Body of pancreas (tissue), 4 donors: ENCODE measurements at regions not wholly inside any gene's neighbourhood (a gene's known extent, or its start where the extent isn't known, plus 50 kb on each side); places are given as distances from the start of the nearest gene placed in this dataset.

ENCODE experiments used
- ATAC-seq: fragments of 150-250 bp; one replicate; pipeline ENCODE4 v1.9.1; 2016
- DNase-seq, 4 donors: peaks; one replicate each; pipeline ENCODE4 v3.0.0-alpha.2; 2019
- H3K27ac ChIP-seq, 4 donors: fragments of 200-600 bp; sonication (generic); 1 replicate in 3 of 4; 2 replicates in 1 of 4; pipeline versions ENCODE4 v1.5.1 to v1.6.1; 2016 to 2019; ENCODE audit warnings: mild to moderate bottlenecking in 1 of 4, mixed read lengths in 1 of 4, moderate library complexity in 1 of 4
- H3K27me3 ChIP-seq, 2 donors: fragments of 200-600 bp; sonication (generic); one replicate each; pipeline ENCODE4 v1.6.0; 2016; ENCODE audit warnings: mild to moderate bottlenecking in 1 of 2
- H3K36me3 ChIP-seq, 2 donors: fragments of 200-600 bp; sonication (generic); replicated peaks in 1 of 2; 2 replicates each; pipeline ENCODE4 v1.5.1; 2016; ENCODE audit warnings: low read depth in 2 of 2; ENCODE audit not compliant: insufficient read depth in 1 of 2
- H3K4me1 ChIP-seq: fragments of 200-600 bp; sonication (generic); one replicate; pipeline ENCODE4 v1.6.0; 2016
- H3K4me3 ChIP-seq, 2 donors: fragments of 200-600 bp; sonication (generic); 1 replicate in 1 of 2; 2 replicates in 1 of 2; pipeline ENCODE4 v1.5.1; 2016 to 2019
- H3K9me3 ChIP-seq, 3 donors: fragments of 200-600 bp; sonication (generic); 1 replicate in 2 of 3; 2 replicates in 1 of 3; pipeline ENCODE4 v1.5.1; 2016
- POLR2A ChIP-seq, 3 donors: fragments of 450-650 bp; IDR thresholded peaks; one replicate each; pipeline ENCODE4 v1.6.1; 2016; ENCODE audit warnings: antibody characterized with exemption in 3 of 3, mild to moderate bottlenecking in 2 of 3
- WGBS, 2 donors: methylation state at CpG; one replicate each; pipeline ENCODE4 v1.1.5; 2017; 5-methylcytosine and 5-hydroxymethylcytosine counted together
- intact Hi-C: fragments of 100-400 bp; cut with DNase I; formaldehyde crosslinking; loops from one replicate; pipeline ENCODE4 v1.15.1; 2023
- TF ChIP-seq, protein P1 (sequence below), 7 experiments: fragments of 450-650 bp in 4 of 7; fragments of 200-600 bp in 3 of 7; sonication (generic) in 3 of 7; IDR thresholded peaks; one replicate each; pipeline ENCODE4 v1.5.1; 2016 to 2019; ENCODE audit warnings: antibody characterized with exemption in 7 of 7

DNA sequence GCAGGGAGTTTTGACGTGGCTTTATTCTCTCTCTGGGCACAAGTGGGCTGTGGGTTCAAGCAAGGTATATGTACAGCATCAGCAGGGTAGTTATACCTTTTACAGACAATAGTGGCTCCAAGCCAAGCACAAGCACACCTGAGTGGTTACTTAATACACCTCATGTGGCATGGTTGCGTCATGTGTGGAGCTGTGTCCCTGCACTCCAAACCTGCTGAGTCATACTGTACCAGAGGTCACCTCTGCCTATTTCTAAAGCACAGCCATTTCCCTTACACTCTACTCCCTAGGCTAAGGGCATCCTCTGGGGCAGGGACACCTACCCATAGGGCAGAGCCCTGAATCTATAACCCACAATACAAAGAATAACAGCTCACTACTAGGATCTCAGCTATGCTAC is 147.3 kb downstream of the OSTF1 start:
- H3K36me3 ChIP-seq: no peaks in the 10 kb centered on the region
- H3K4me3 ChIP-seq: no peak overlapping the region
- no peaks in the 10 kb centered on the region for H3K27me3 ChIP-seq
- no peak for TF ChIP-seq POLR2A (IDR thresholded peaks at IDR 0.05)
- TF ChIP-seq, protein P1, sequence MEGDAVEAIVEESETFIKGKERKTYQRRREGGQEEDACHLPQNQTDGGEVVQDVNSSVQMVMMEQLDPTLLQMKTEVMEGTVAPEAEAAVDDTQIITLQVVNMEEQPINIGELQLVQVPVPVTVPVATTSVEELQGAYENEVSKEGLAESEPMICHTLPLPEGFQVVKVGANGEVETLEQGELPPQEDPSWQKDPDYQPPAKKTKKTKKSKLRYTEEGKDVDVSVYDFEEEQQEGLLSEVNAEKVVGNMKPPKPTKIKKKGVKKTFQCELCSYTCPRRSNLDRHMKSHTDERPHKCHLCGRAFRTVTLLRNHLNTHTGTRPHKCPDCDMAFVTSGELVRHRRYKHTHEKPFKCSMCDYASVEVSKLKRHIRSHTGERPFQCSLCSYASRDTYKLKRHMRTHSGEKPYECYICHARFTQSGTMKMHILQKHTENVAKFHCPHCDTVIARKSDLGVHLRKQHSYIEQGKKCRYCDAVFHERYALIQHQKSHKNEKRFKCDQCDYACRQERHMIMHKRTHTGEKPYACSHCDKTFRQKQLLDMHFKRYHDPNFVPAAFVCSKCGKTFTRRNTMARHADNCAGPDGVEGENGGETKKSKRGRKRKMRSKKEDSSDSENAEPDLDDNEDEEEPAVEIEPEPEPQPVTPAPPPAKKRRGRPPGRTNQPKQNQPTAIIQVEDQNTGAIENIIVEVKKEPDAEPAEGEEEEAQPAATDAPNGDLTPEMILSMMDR (IDR thresholded peaks at IDR 0.05): no peak
- H3K27ac ChIP-seq: no peak overlapping the region
- H3K4me1 ChIP-seq: peaks cover 17% of the 10 kb centered on the region
- 72 to 84% methylated on average over 2 of the region's 2 CpGs for WGBS, 2 donors
- intact Hi-C loops: loop anchor here (5.0 to 10.0 kb wide), 2 partner anchors 38 to 59 kb away; no protein-coding TSS in a partner anchor
- peak; percentile 41 for ATAC-seq
- peak; percentile 26 to 80 (median 52) for DNase-seq
- no peaks in the 10 kb centered on the region for H3K9me3 ChIP-seq

DNA sequence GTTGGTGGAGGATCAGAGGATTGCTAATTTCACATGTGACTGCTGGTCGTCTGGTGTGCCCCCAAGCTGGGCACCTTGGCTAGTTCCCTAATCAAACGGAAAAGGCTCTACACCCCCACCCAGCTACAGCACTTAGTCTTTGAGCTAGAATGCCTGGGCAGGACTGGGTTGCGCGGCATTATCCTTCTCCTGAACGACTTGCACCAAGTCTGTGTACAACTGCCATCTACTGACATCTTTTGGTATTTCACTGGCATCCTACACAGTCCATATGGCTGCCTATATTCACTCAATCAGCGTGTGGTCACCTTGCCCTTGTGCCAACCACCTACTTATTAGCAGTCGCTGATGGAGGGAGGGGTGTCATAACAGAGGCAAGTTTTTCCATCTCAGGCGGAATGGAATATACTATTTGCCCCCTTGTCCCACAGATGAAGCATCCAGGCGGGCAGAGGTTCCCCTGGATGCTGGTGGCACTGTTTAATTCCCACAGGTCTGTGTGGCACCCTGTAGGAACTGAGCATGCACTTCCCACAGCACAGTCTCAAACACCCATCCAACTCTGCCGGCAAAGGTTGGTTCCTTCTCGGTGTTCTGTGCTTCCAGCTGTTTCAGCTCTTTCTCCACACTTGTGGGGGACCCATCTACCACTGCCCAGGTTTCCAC is 150.1 kb downstream of the OSTF1 start:
- Histone ChIP-seq H3K27ac (no peak overlapping the region), H3K4me3 (no peak overlapping the region), H3K4me1 (peaks cover 10% of the 10 kb centered on the region), H3K9me3 (no peaks in the 10 kb centered on the region), H3K27me3 (no peaks in the 10 kb centered on the region), H3K36me3 (no peaks in the 10 kb centered on the region)
- ATAC-seq (peak; percentile 92), DNase-seq (peak; percentile 69 to 80 (median 74))
- no peak for TF ChIP-seq POLR2A (IDR thresholded peaks at IDR 0.05)
- TF ChIP-seq, protein P1 (IDR thresholded peaks at IDR 0.05): peak; percentile 47 to 94 (median 90)
- 33 to 37% methylated on average over 11 of the region's 11 CpGs for WGBS, 2 donors
- intact Hi-C loops: loop anchor here (5.0 to 10.0 kb wide), 2 partner anchors 41 to 56 kb away; no protein-coding TSS in a partner anchor

DNA sequence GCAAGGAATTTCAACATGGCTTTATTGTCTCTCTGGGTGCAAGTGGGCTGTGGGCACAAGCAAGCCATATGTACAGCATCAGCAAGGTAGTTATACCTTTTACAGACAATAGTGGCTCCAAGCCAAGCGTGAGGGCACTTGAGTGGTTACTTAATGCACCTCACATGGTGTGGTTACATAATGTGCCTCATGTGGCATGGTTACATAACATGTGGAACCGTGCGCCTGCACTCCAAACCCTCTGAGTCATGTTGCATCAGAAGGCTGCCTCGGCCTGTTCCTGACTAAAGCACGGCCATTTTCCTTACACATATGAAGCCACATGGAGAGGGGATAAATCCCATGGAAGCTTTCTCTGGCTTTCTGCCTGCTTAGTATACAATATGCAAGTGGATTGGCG is 150.9 kb downstream of the OSTF1 start:
- TF ChIP-seq, protein P1 (IDR thresholded peaks at IDR 0.05): no peak
- TF ChIP-seq POLR2A (IDR thresholded peaks at IDR 0.05): no peak
- 37 to 51% methylated on average over 4 to 6 of the region's 6 CpGs for WGBS, 2 donors
- no peaks in the 10 kb centered on the region for H3K27me3 ChIP-seq
- intact Hi-C loops: loop anchor here (5.0 to 10.0 kb wide), 2 partner anchors 42 to 56 kb away; no protein-coding TSS in a partner anchor
- peaks cover 10% of the 10 kb centered on the region for H3K4me1 ChIP-seq
- DNase-seq (peak; percentile 56 to 76 (median 66)), ATAC-seq (peak; percentile 74)
- H3K27ac ChIP-seq: no peak overlapping the region
- no peak overlapping the region for H3K4me3 ChIP-seq
- no peaks in the 10 kb centered on the region for H3K9me3 ChIP-seq
- H3K36me3 ChIP-seq: no peaks in the 10 kb centered on the region

DNA sequence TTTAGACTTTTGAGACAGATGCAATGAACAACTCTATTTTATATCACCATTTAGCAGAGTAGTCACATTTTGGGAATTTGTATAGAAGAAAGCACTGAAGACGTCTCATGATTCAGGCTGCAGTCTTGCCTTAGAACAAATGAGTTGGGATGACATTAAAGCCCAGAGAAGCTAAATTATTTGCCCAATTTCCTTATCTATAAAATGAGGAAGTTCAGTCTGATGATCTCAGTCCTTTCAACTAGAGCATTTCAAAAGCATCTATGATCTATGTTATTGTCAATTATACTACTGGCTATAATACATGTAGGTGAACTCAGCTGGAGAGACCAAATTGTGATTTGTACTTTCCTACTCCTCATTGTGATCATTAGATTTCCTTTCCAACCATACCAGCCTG is 154.1 kb downstream of the OSTF1 start:
- DNase-seq (no peak), ATAC-seq (no peak)
- intact Hi-C loops: no loop called here
- Histone ChIP-seq H3K9me3 (no peaks in the 10 kb centered on the region), H3K4me1 (peaks cover 10% of the 10 kb centered on the region), H3K27me3 (no peaks in the 10 kb centered on the region), H3K36me3 (no peaks in the 10 kb centered on the region), H3K27ac (no peak overlapping the region), H3K4me3 (no peak overlapping the region)
- WGBS, 2 donors: 67 to 71% methylated on average over 1 of the region's 1 CpG
- TF ChIP-seq POLR2A (IDR thresholded peaks at IDR 0.05): no peak
- TF ChIP-seq, protein P1 (IDR thresholded peaks at IDR 0.05): no peak

DNA sequence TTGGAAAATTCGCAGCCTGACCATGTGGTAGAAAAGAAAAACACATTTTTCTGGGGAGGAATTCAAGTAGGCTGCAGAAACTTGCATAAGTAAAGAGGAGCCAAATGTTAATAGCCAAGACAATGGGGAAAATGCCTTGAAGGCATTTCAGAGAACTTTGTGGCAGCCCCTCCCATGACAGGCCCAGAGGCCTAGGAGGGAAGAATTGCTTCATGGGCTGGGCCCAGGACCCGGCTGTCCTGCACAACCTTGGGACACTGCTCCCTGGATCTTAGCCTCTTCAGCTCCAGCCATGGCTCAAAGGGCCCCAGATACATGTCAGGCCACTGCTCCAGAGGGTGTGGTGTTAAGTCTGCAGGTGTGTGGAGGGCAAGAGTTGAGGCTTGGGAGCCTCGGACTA is 158.6 kb downstream of the OSTF1 start:
- no peak overlapping the region for H3K27ac ChIP-seq
- H3K36me3 ChIP-seq: no peaks in the 10 kb centered on the region
- ATAC-seq (no peak), DNase-seq (no peak)
- intact Hi-C loops: no loop called here
- no peak for TF ChIP-seq POLR2A (IDR thresholded peaks at IDR 0.05)
- TF ChIP-seq, protein P1 (IDR thresholded peaks at IDR 0.05): no peak
- H3K9me3 ChIP-seq: no peaks in the 10 kb centered on the region
- no peaks in the 10 kb centered on the region for H3K4me1 ChIP-seq
- no peaks in the 10 kb centered on the region for H3K27me3 ChIP-seq
- H3K4me3 ChIP-seq: no peak overlapping the region
- 70 to 86% methylated on average over 3 of the region's 3 CpGs for WGBS, 2 donors
